G401 (cell line): ENCODE measurements at regions not wholly inside any gene's neighbourhood (a gene's known extent, or its start where the extent isn't known, plus 50 kb on each side); places are given as distances from the start of the nearest gene placed in this dataset.
A peak's percentile ranks its signal among the peaks of the same experiment; 100 is the strongest.
"Not testable (repeated sequence)": the region's sequence is repeated elsewhere in the genome, so short reads cannot be mapped to it uniquely, and the experiment has no call there.

Experiments used
- DNase-seq: peaks from one replicate; pipeline ENCODE4 v3.0.0-alpha.2; 2015; ENCODE audit warnings: low spot score
- in situ Hi-C: cut with HindIII; loops from 2 replicates; pipeline ENCODE4 v1.10.0; 2016; ENCODE audit warnings: low sequenced_read_pairs, mixed read lengths

GRCh38 chr17:72565758-72566157 is 444.9 kb downstream of the SOX9 start:
- no peak for DNase-seq
- in situ Hi-C loops = no loop called here

- in situ Hi-C loops = no loop called here
- no peak for DNase-seq
Observed at GRCh38 chr17:72566671-72567484, 446.1 kb downstream of the SOX9 start.

- in situ Hi-C loops = no loop called here
- no peak for DNase-seq
Observed at GRCh38 chr17:72567774-72568173, 447.0 kb downstream of the SOX9 start.

- in situ Hi-C loops = no loop called here
- no peak for DNase-seq
Observed at GRCh38 chr17:72569148-72569946, 448.5 kb downstream of the SOX9 start.

- in situ Hi-C loops = no loop called here
- DNase-seq = no peak
Observed at GRCh38 chr17:72571813-72572396, 451.1 kb downstream of the SOX9 start.

- no peak for DNase-seq
- in situ Hi-C loops = no loop called here
Observed at GRCh38 chr17:72572604-72573491, 452.0 kb downstream of the SOX9 start.

- DNase-seq, in situ Hi-C loops: not testable (repeated sequence)
Observed at GRCh38 chr17:72573492-72573801, 452.6 kb downstream of the SOX9 start.

- DNase-seq = no peak
- in situ Hi-C loops = no loop called here
Observed at GRCh38 chr17:72574675-72575510, 454.1 kb downstream of the SOX9 start.

- in situ Hi-C loops = no loop called here
- no peak for DNase-seq
Observed at GRCh38 chr17:72575542-72576233, 454.9 kb downstream of the SOX9 start.

- in situ Hi-C loops = no loop called here
Observed at GRCh38 chr17:72576289-72576759, 455.5 kb downstream of the SOX9 start.

GRCh38 chr17:72578817-72579470 is 458.1 kb downstream of the SOX9 start:
- DNase-seq = no peak
- in situ Hi-C loops = no loop called here

More at GRCh38 chr17:72576289-72576759, 455.5 kb downstream of the SOX9 start:
- peak; percentile 27 for DNase-seq

GRCh38 chr17:72579990-72580320 is 459.1 kb downstream of the SOX9 start:
- no peak for DNase-seq
- in situ Hi-C loops = no loop called here

- in situ Hi-C loops = no loop called here
- no peak for DNase-seq
Observed at GRCh38 chr17:72580321-72581127, 459.7 kb downstream of the SOX9 start.

GRCh38 chr17:72587156-72587555 is 466.3 kb downstream of the SOX9 start:
- DNase-seq = no peak
- in situ Hi-C loops = no loop called here

GRCh38 chr17:72587773-72588511 is 467.1 kb downstream of the SOX9 start:
- in situ Hi-C loops = no loop called here
- peak; percentile 33 for DNase-seq

- no peak for DNase-seq
- in situ Hi-C loops = no loop called here
Observed at GRCh38 chr17:72588561-72588960, 467.7 kb downstream of the SOX9 start.
